ENCODE measurements at regions not wholly inside any gene's neighbourhood (a gene's known extent, or its start where the extent isn't known, plus 50 kb on each side); places are given as distances from the start of the nearest gene placed in this dataset.

DNA sequence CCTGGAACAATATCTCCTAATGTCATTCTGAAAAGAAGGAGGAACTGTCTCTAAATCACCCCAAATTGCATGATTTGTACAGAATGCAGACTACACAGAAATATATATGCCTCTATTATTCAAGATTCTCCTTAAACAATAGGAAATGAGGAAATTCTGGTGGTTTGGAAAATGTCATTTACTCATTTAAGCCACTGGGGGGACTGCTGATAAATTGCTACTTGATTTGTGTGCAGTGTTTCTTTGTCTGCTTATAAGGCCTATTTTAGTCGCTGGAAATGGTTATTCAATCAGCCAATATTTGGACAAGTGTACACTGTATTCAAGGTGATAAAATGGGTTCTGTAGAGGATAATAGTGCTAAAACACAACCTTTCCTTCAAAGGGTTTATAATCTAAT, 801.9 kb upstream of the CELF4 start:
- DNase-seq = peak; percentile 36

DNA sequence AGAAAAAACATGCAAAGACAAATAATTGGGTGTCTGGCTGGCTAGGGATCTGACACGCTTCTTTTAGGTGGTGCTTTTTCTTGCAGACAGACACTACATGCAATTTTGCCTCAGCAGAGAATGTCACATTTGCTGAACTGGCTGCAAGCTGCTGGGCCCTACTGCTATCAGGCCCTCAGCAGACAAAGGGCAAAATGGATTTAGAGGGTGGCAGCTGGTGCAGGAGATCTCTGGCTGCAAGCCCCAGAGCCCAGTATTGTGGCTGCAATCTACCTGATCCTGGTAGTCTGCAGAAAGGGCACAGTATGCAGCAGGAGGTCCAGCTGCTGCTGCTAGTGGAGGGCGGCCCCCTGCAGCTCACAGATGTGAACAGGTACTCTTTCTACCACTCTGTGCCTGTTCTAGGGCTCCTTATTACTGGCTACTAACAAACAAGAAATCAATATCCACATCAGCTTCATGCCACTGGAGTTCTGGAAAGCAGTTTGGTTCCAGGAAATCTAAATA, 796.7 kb upstream of the CELF4 start:
- peak; percentile 75 for DNase-seq

DNA sequence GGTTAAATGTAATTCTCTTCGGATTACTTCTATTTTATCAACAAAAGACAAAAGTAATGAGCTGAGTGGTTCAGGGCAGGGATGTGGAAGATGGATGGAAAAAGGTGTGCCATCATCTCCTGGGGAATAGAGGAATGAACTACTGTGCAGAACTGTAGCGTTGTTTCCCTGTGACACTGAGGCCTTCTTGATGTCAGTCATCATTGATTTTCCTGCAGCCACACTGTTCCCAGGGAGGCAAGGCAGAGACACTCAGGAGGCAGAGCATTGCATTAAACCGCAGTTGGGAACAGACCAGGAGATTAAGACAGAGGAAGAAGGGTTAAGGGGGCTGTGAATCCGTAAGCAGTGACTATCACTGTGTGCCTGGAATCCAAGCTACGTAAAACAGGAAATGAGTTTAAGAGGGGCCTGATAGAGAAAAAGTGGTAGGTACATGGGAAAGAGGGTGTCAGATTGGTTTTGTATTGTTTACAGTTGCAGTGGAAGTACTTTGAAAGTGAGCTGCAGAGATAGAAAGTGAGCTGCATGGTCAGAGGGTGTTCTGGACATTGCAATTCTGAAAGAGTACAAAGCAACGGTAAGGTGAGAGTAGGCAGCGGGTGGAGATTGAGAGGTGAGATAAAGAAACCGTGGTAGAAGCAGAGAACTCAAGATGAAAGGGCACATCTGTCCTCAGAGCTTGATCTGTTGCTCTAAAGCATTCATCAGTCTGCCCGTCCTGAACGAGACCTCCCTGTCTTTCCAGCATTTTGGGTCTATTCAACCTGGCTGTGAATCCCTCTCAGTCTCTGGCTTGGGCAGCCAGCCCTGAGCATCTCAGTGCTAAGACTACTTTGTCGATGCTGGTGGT, 793.4 kb upstream of the CELF4 start:
- DNase-seq = no peak

DNA sequence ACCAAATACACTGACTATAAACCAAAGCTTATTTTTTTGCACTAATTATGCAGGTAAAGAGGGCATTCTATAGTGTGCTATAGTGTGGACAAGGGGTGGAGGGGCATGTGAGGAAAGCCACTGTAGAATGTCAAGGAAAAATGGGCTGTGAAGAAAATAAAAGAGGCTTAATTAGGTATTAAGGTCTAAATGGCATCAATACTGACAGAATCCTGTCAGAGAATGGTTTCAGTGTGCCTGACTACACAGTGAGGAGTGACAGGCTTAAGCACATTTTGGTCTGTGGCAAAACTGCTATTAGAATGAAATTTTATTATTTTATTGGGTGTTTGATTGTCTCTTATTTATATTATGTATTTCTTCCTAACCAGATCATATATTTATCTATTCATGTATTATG, 787.6 kb upstream of the CELF4 start:
- no peak for DNase-seq

DNA sequence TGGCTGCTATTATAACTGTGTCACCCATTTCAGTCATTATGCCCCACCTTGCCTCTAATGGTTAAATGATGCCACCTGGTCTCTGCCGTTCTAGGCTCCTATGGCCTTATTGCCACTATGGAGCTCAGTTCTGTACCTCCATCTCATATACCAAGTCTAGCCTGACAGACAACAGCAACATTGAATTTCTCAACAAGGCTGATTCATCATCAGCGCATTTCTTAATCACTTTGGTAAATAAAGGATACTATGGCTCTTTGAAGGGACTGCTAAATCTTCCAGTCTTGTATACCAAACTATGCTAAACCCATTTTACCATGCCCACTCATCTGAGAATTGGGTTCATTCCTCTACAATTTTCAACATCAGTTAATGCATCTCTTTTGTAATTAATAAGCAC, 784.5 kb upstream of the CELF4 start:
- DNase-seq = no peak

DNA sequence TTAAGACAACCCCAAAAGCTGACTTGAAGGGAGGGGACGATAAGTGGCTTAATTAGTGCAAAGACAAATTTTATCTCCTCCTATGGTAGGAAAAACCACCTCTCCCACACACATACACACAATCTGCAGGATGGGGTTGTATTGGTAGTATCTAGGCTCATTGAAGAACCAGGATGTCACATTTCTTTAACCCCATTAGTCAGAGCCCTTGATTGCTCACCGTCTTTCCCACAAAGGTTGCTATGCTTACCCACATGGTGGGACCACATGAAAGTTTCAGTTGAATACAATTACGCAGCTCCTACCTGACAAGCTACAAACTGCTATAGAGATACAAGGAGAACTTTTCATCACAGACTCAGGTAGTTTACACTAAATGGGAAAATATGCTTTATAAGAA, 765.0 kb upstream of the CELF4 start:
- DNase-seq = no peak

DNA sequence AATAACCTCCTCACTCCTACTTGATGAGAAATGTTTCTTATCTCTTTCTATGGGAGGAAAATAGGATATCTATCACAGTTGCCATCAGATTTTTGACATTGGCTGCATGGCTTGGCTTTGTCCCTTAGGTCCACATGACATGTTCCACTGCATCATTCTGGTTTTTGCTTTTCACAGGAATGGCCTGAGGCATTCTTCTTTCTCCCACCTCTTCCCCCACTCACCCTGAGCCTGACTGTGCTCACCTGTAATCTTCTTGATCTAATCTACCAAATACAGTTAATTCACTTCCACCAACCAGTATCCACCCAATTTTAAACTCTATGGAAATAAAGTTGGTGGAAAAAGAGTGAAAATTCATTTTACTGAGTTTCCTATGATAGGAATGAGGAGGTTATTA, 763.5 kb upstream of the CELF4 start:
- DNase-seq = no peak

DNA sequence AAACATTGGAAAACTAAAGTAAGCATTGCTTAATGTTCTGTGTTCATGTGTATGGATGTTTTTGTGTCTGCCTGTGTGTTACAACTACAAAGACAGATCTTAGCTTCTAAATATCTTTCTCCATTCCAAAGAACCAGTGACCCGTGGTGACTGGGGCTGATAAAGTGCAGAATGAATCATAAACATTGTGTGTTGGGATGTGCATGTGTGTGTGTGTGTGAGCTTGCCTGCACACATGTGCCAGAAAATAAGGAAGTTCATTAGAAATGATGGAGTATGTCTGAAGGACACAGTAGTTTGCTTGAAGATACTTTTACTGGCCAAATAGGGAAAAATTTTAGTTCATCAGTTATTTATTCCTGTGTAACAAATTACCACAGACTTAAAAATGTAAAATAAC, 756.6 kb upstream of the CELF4 start:
- no peak for DNase-seq

DNA sequence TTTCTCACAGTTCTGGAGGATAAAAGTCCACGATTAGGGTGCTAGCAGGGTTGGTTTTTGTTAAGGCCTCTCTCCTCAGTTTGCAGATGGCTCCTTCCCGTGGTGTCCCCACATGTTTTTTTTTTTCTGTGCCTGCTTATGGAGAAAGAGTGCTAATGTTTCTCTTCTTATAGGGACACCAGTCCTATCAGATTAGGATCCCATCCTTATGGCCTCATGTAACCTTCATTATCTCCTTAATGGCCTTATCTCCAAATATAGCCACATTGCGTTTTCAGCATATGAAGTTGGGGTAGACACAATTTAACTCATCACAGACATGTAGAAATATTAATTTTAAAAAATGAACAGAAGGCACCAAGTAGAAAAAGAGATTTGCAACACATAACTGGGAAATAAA, 755.7 kb upstream of the CELF4 start:
- no peak for DNase-seq

DNA sequence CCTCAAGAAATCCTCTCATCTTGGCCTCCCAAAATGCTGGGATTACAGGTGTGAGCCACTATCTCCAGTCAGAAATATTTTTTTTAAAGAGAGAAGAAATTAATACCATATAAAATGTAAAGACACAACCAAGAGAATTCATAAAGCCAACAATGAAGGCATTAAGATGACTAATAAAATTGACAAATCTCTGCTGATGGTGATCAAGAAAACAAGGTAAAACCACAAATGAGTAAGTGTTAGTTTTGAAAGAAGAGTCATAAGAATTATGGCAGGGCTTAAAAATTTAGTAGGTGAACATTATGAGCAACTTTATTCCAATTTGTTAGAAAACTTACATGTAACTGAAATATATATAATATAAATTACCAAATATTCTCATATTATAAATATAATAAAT, 752.8 kb upstream of the CELF4 start:
- DNase-seq = no peak

DNA sequence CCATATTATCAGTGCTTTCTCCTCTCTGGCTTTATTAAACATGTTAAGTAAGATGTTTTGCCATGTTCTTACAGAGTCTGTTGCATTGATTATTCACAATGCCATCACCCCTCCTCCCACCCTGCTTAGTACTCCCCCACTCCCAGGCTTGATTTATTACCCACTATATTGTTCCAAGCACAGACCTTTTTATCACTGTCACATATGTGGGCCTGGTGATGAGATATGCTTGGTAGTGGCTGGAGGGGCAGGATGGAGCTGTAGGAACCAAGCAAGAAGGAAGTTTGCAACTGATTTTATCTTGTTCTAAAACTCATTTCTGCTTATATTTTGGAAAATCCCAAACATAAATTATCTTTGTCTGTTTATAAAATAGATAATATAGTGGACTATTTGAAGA, 748.2 kb upstream of the CELF4 start:
- no peak for DNase-seq

DNA sequence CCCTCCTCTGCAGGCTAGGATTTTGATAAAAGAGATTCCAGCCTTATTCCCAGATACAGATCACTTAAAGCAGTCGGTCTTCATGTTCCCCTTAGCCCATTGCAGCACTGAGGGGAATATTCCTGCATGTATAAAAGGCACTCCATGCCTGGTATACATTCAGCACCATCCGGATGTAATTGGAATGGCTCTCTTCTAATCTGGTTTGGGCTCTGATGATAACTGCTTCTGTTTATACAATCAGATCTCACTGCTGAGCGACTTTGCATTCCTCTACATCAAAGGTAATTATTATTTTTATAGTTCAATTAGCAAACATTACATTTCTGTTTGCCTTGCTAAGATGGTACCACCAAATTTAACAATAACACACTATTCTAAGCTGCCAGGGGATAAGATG, 746.9 kb upstream of the CELF4 start:
- no peak for DNase-seq

DNA sequence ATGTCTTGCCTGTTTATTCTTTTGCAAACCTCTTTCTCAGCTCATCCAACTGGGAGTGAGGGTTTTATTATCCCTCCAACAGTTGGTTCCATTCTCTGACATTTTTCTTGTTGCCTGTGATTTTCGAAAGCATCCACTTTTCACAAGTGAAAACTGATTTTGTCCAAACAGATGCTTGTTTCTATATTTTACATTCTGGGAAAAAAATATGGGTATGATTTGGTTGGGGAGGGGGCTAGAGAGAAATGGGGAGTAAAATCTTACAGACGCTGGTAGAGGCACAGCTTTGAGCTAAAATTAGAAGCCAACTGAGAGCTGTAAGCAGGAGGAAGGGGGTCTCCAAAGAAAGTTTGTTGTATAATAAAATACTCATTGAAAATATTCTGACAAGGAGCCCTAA, 745.3 kb upstream of the CELF4 start:
- no peak for DNase-seq

DNA sequence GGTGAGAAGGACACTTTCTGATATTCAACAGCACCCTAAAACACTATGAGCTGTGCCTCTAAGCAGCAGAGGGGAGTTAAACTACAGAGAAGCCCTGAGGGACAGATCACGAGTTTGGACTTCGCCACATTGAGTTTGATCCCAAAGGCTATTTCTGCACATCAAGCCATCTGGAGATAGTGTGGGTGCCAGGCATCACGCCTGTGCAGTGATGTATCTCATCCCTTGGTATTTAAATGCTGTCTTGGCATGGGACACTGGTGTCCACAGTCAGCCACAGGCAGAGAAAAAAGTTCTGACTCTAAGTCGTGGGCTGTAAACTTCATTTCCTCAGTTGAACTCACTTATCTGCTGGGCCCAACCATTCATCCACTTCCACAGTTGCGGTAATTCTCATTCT, 742.3 kb upstream of the CELF4 start:
- no peak for DNase-seq

DNA sequence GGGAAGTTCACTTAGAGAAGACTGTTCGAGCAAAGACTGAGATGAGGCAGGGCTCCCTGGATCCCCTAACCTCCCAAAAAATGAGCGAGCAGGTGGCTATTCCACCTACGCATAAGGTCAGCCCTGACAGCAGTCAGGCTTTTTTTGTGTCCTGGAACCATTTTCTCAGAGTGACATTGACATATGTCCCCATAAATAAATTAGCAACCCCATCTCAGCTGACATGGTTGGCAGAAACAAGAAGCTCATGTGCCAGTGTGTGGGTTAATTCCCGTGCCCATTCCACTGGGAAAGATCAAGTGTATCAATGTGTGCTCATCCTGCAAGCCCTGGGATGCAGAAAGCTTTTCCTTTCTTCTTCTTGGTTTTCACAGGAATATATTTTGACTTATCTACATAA, 740.4 kb upstream of the CELF4 start:
- no peak for DNase-seq

DNA sequence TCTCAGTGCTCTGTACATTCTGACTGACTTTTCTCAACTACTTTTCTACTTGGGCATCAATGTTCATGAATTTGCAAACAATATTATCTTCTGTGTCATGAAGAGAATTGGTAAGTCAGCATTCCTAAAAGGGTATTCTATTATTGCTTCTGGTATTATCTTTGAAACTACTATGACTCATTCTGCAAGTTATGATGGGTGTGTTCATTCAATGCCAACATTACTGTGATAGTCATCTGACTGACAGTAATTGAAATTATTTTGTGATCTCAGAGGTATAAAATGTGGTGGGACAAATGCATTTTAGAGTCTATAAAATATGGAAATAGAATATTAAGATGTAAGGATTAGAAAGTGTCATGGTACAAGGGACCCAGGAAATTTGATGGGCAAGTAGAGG, 736.0 kb upstream of the CELF4 start:
- DNase-seq = no peak

DNA sequence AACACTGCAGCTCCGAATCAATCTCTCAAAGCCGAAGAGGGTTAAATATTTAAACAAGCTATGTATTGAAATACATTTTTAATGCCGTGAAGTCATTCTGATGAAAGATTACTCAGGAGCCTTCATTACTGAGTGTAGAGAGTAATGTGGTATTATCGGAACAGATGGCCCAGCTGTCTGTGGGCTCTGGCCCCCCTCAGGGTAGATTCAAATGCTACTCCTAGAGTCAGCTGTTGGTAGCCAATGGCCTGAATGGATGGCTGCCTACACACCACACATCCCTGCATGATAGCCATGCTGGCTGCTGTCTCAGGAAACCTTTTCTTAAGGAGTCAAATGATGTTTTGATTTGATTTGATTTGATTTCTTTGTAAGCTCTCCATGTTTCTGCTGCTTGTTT, 732.3 kb upstream of the CELF4 start:
- DNase-seq = no peak

DNA sequence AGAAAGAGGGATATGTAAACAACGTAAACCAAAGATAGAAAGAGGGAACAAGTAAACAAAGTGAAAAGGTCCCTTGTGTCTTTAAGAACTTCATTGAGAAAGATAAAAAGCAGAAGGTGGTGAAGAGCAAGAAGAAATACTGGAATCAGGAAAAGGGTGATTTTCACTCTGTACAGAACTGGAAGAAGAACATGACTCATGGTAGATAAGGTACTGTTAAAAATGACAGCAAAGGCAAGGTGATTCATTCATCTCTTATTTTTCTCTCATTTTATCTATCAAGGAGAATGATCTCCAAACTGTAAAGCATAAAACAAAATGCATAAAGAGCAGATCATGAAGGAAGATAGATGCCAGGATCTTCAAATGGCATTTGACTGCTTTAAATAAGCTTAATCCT, 724.6 kb upstream of the CELF4 start:
- no peak for DNase-seq

DNA sequence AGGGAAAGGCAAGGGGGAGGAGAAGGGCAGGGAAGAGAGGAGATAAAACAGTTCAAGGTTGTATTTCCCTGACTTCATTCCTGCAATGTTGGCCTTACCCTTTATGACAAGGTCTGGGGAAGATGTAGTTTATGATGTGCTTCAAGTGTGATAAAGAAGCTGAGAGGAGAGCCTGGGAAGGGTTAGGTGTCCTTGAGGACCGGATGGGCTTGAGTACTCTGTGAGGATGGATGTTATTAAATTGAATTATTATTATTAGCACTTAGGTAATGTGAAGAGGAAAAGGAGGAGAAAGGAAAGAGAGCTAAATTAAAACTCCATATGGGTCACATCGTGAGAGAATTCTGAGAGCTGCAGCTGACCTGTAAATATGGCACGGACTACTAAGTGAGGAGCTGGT, 719.4 kb upstream of the CELF4 start:
- no peak for DNase-seq

DNA sequence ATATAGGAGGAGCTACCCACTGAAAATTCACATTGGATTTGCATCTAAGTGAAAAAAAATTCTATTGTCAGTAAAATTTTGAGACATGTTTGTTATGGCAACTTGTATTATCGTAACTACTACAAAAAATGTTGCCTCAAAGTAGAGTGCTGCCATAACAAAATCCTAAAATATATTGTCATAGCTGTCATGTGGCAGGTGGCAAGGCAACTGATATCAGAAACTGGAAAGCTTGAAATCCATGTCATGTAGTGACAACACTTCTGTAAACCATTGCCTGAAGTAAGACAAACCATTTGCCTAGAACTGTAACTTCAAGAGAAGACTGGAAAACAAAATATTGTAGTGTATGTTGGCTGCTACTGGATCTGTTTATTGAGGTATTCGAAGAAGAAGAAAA, 697.5 kb upstream of the CELF4 start:
- DNase-seq = no peak

DNA sequence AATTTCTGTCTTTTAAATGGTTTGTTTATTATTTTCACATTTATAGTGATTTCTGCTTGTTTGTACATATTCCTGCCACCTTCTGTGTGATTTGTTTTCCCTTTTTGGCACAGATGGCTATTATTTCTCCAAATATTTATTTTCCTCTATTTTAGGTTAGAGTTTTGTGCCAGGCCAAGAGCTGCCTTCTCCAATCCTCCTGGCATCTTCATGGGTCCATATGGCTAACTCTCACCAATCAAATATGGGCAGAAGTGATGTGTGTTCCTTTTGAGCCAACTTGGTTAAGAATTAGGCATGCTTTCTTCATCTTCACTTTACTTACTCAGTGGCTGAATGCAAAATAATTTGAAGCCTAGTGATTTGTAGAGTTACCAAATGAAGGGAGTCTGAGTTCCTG, 697.1 kb upstream of the CELF4 start:
- DNase-seq = no peak

DNA sequence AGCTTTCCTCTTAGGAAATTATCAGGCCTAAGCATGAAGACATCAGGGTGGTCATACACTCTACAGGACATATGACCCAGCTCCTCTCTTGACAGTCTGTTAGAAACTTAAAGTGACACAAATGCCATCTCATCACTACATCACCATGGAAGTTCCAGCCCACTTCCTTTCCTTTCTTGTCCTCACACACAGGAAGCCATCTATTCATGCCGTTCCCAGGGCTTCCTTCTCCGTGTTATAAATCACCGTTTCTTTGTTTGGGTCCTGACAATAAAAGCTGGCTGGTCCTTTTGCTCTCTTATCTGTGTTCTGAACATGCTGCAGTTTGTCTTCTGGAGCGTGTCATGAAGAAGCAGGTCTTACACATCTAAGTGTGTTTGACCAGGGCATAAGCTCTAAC, 692.1 kb upstream of the CELF4 start:
- DNase-seq = peak; percentile 19

DNA sequence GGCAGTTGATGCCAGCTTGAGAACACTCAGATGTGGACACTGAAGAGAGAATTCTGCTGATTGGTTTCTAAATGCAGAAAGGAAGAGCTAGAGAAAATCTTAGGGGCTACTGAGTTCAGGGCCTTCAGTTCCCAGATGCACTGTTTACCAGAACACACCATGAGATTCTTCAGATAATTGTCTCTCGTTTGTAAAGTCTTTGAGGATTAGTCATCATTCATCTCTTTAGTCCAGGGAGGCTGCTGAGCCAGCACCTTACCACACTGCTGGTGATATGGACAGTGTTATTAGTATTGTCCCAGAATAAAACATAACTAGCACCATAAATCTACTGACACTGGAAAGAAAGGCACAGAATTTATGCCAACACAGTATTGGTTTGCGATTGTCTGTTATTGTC, 690.8 kb upstream of the CELF4 start:
- DNase-seq = no peak

DNA sequence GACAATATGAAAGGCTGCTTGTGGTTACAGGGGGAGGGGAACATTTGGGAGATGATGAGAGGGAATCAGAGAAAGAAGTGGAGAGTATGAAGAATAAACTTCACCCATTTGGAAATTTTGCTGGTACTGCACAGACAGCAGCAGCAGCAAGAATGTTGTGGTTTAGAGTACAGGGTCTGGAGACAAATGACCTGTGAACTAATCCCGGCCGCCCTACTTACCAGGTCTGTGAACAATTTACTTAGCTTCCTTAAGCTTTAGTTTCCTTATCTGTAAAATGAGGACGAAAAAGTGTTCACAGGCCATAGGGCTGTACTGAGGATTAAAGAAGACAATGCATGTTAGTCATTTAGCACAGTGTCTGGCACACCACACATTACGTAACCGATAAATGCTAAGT, 685.4 kb upstream of the CELF4 start:
- DNase-seq = no peak

DNA sequence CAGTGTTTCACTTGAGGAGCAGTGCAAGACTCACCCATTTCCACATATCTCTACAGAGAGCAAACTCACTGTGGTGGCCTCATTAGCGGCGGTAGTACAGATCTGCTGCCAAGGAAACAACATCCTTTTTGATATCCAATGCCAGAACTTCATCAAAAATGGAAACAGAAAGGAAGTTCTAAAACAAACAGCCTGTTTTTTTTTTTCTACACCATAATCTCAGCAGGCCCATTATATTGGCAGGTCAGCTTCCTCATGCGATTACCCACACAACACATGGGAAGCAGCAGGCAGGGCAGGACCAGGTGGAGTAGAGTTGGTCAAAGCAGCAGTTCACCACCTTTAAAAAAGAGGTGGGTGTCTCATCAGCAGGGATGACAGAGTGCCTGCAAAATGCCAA, 678.9 kb upstream of the CELF4 start:
- DNase-seq = no peak

Data from NCI-H146 (cell line).